Small intestine (tissue), 7 donors: ENCODE measurements at regions not wholly inside any gene's neighbourhood (a gene's known extent, or its start where the extent isn't known, plus 50 kb on each side); places are given as distances from the start of the nearest gene placed in this dataset.

Experiments used
- DNase-seq, 2 donors: peaks; one replicate each; pipeline versions ENCODE4 v3.0.0 to v3.0.0-alpha.2; 2013
- FAIRE-seq: peaks from 2 replicates; lab custom pipeline; 2012; peaks lifted over from hg19 to GRCh38; lab: Jason Lieb, UNC
- H3K27ac ChIP-seq, 3 donors: one replicate each; pipeline ENCODE4 v1.5.1; 2013; ENCODE audit warnings: low read length in 2 of 3, mild to moderate bottlenecking in 2 of 3, control low read depth in 1 of 3, inconsistent platforms in 1 of 3, low read depth in 1 of 3, moderate library complexity in 1 of 3
- H3K27me3 ChIP-seq, 3 donors: one replicate each; pipeline ENCODE4 v1.6.1; 2013; ENCODE audit warnings: low read length in 3 of 3, inconsistent platforms in 1 of 3; ENCODE audit not compliant: control insufficient read depth in 3 of 3, insufficient read depth in 3 of 3
- H3K36me3 ChIP-seq, 3 donors: one replicate each; pipeline ENCODE4 v1.6.1; 2013; ENCODE audit warnings: low read length in 3 of 3, inconsistent platforms in 1 of 3, low read depth in 1 of 3, mild to moderate bottlenecking in 1 of 3, moderate library complexity in 1 of 3; ENCODE audit not compliant: control insufficient read depth in 3 of 3, insufficient read depth in 2 of 3
- H3K4me1 ChIP-seq, 3 donors: one replicate each; pipeline ENCODE4 v1.6.1; 2013; ENCODE audit warnings: low read length in 2 of 3, inconsistent platforms in 1 of 3, low read depth in 1 of 3, mild to moderate bottlenecking in 1 of 3, moderate library complexity in 1 of 3; ENCODE audit not compliant: control insufficient read depth in 3 of 3, insufficient read depth in 2 of 3
- H3K4me3 ChIP-seq, 3 donors: one replicate each; pipeline ENCODE4 v1.5.1; 2013; ENCODE audit warnings: low read length in 3 of 3, control low read depth in 1 of 3, inconsistent platforms in 1 of 3, low read depth in 1 of 3, mild to moderate bottlenecking in 1 of 3, moderate library complexity in 1 of 3
- H3K9me3 ChIP-seq, 2 donors: one replicate each; pipeline ENCODE4 v1.6.1; 2013; ENCODE audit warnings: low read depth in 1 of 2, low read length in 1 of 2; ENCODE audit not compliant: control insufficient read depth in 2 of 2, insufficient read depth in 1 of 2
- WGBS, 3 donors: extraction: QIAGEN DNeasy Blood & Tissue Kit; methylation state at CpG; one replicate each; pipeline ENCODE4 v1.1.7; 2013; 5-methylcytosine and 5-hydroxymethylcytosine counted together
- donor health status: healthy with polysubstance abuse.
- donor health status: control.
- donor health status: control.
- donor health status: Bipolar disorder and iron deficiency.
- donor health status: healthy.

- FAIRE-seq (no peak), DNase-seq (no peak)
- H3K9me3 ChIP-seq = peaks cover 0 to under 1% of the 10 kb centered on the region in 2 donors
- no peaks in the 10 kb centered on the region for H3K27me3 ChIP-seq
- 82 to 92% (median 92%) methylated on average over 2 of the region's 2 CpGs for WGBS, 3 donors
- no peak overlapping the region for H3K4me3 ChIP-seq
- peak overlapping the region in 1 of 3 donors; percentile 45 for H3K27ac ChIP-seq
- H3K36me3 ChIP-seq = no peaks in the 10 kb centered on the region
- H3K4me1 ChIP-seq = no peaks in the 10 kb centered on the region
Observed at GRCh38 chr7:137151690-137152052, 191.9 kb downstream of the PTN start.

GRCh38 chr7:137151041-137151689 is 192.4 kb downstream of the PTN start:
- no peaks in the 10 kb centered on the region for H3K36me3 ChIP-seq
- FAIRE-seq (no peak), DNase-seq (no peak)
- no peak overlapping the region for H3K4me3 ChIP-seq
- H3K27ac ChIP-seq = peak overlapping the region in 1 of 3 donors; percentile 1
- no peaks in the 10 kb centered on the region for H3K27me3 ChIP-seq
- H3K4me1 ChIP-seq = no peaks in the 10 kb centered on the region
- WGBS, 3 donors = 46 to 52% (median 49%) methylated on average over 4 to 5 of the region's 5 CpGs
- no peaks in the 10 kb centered on the region for H3K9me3 ChIP-seq

GRCh38 chr7:137147338-137147720 is 196.2 kb downstream of the PTN start:
- H3K4me3 ChIP-seq = no peak overlapping the region
- FAIRE-seq (no peak), DNase-seq (no peak)
- WGBS, 3 donors = 80 to 91% (median 86%) methylated on average over 3 of the region's 3 CpGs
- H3K9me3 ChIP-seq = no peaks in the 10 kb centered on the region
- no peaks in the 10 kb centered on the region for H3K27me3 ChIP-seq
- H3K36me3 ChIP-seq = no peaks in the 10 kb centered on the region
- no peak overlapping the region for H3K27ac ChIP-seq
- no peaks in the 10 kb centered on the region for H3K4me1 ChIP-seq

GRCh38 chr7:137146552-137147337 is 196.8 kb downstream of the PTN start:
- H3K27ac ChIP-seq = no peak overlapping the region
- DNase-seq = peak in 1 of 2 donors; percentile 2

GRCh38 chr7:137146012-137146455 is 197.5 kb downstream of the PTN start:
- Histone ChIP-seq H3K36me3 (no peaks in the 10 kb centered on the region), H3K4me1 (no peaks in the 10 kb centered on the region), H3K27me3 (no peaks in the 10 kb centered on the region), H3K4me3 (no peak overlapping the region), H3K9me3 (no peaks in the 10 kb centered on the region), H3K27ac (no peak overlapping the region)
- WGBS, 3 donors = 54 to 83% (median 62%) methylated on average over 1 of the region's 1 CpG
- DNase-seq (no peak), FAIRE-seq (no peak)

More at GRCh38 chr7:137146552-137147337, 196.8 kb downstream of the PTN start:
- Histone ChIP-seq H3K4me3 (no peak overlapping the region), H3K27me3 (no peaks in the 10 kb centered on the region), H3K9me3 (no peaks in the 10 kb centered on the region), H3K4me1 (no peaks in the 10 kb centered on the region), H3K36me3 (no peaks in the 10 kb centered on the region)
- 81 to 91% (median 88%) methylated on average over 8 of the region's 8 CpGs for WGBS, 3 donors
- no peak for FAIRE-seq

DNA sequence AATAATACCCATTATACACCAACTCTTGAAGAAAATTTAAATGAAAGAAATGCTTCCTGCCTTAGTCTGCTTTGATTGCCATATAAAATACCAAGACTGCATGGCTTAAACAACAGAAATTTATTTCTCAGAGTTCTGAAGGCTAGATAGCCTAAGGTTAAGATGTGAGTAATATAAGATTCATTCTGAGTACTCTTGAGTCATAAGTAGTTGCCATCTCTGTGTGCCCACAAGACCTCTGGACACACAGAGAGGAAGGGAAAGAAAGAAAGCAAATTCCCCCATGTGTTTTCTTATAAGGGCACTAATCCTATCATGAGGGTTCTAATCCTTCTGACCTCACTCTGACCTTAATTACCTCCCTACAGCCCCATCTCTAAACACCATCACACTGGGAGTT is 201.2 kb downstream of the PTN start:
- Histone ChIP-seq H3K27ac (no peak overlapping the region), H3K36me3 (no peaks in the 10 kb centered on the region), H3K27me3 (no peaks in the 10 kb centered on the region), H3K9me3 (peaks cover 0 to 2% of the 10 kb centered on the region in 2 donors), H3K4me1 (no peaks in the 10 kb centered on the region), H3K4me3 (no peak overlapping the region)
- no peak for FAIRE-seq
- DNase-seq = no peak

DNA sequence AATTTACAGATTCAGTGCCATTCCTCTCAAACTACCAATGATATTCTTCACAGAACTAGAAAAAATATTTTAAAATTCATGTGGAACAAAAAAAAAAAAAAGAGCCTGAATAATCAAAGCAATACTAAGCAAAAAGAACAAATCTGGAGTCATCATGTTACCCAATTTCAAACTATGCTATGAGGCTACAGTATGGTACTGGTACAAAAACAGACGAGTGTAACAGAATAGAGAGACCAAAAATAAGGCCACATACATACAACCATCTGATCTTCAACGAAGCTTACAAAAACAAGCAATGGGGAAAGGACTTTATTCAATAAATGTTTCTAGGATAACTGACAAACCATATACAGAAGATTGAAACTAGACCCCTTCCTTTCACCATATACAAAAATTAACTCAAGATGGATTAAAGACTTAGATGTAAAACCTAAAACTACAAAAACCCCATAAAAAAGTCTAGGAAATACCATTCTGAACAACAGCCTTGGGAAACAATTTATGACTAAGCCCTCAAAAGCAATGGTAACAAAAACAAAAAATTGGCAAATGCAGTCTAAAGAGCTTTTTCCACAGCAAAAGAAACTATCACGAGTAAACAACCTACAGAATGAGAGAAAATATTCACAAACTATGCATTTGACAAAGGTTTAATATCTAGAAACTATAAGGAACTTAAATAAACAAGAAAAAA is 207.7 kb downstream of the PTN start:
- H3K27ac ChIP-seq = no peak overlapping the region
- FAIRE-seq (no peak), DNase-seq (no peak)
- no peaks in the 10 kb centered on the region for H3K4me1 ChIP-seq
- no peaks in the 10 kb centered on the region for H3K27me3 ChIP-seq
- peaks cover 1 to 7% of the 10 kb centered on the region in 2 donors for H3K9me3 ChIP-seq
- no peak overlapping the region for H3K4me3 ChIP-seq
- WGBS, 3 donors = 48 to 62% (median 50%) methylated on average over 3 of the region's 3 CpGs
- no peaks in the 10 kb centered on the region for H3K36me3 ChIP-seq

GRCh38 chr7:137130751-137131158 is 212.8 kb downstream of the PTN start:
- WGBS, 3 donors = 60 to 77% (median 61%) methylated on average over 3 of the region's 3 CpGs
- Histone ChIP-seq H3K4me1 (no peaks in the 10 kb centered on the region), H3K36me3 (no peaks in the 10 kb centered on the region), H3K27me3 (no peaks in the 10 kb centered on the region), H3K4me3 (no peak overlapping the region), H3K9me3 (peaks cover 1 to 5% of the 10 kb centered on the region in 2 donors), H3K27ac (no peak overlapping the region)
- FAIRE-seq (no peak), DNase-seq (no peak)
